GM23248 (cell line): ENCODE measurements at regions not wholly inside any gene's neighbourhood (a gene's known extent, or its start where the extent isn't known, plus 50 kb on each side); places are given as distances from the start of the nearest gene placed in this dataset.

Experiments
- DNase-seq: peaks from one replicate; pipeline ENCODE4 v3.0.0-alpha.2; 2015
- H2AFZ ChIP-seq: fragments of 200-600 bp; sonication (generic); 2 replicates; pipeline ENCODE4 v1.6.1; 2016; ENCODE audit warnings: antibody characterized with exemption
- H3F3A ChIP-seq: fragments of 200-600 bp; sonication (generic); 2 replicates; pipeline ENCODE4 v1.6.1; 2016; ENCODE audit warnings: mild to moderate bottlenecking, antibody characterized with exemption, mixed run types; ENCODE audit not compliant: insufficient read depth
- H3K27ac ChIP-seq: fragments of 200-600 bp; sonication (generic); 2 replicates; pipeline ENCODE4 v1.5.1; 2016; ENCODE audit warnings: mild to moderate bottlenecking
- H3K27me3 ChIP-seq: fragments of 200-600 bp; sonication (generic); replicated peaks from 2 replicates; pipeline ENCODE4 v1.6.1; 2016; ENCODE audit warnings: mild to moderate bottlenecking; ENCODE audit not compliant: insufficient read depth
- H3K36me3 ChIP-seq: fragments of 200-600 bp; sonication (generic); 2 replicates; pipeline ENCODE4 v1.6.1; 2016; ENCODE audit warnings: low read depth, mild to moderate bottlenecking
- H3K4me1 ChIP-seq: fragments of 200-600 bp; sonication (generic); 2 replicates; pipeline ENCODE4 v1.6.1; 2016; ENCODE audit warnings: mild to moderate bottlenecking; ENCODE audit not compliant: insufficient read depth
- H3K4me2 ChIP-seq: fragments of 200-600 bp; sonication (generic); one replicate; pipeline ENCODE4 v1.6.1; 2016; ENCODE audit warnings: mild to moderate bottlenecking; ENCODE audit not compliant: unreplicated experiment
- H3K4me3 ChIP-seq: fragments of 200-600 bp; sonication (generic); 2 replicates; pipeline ENCODE4 v1.5.1; 2016; ENCODE audit warnings: mild to moderate bottlenecking
- H3K79me2 ChIP-seq: fragments of 200-600 bp; sonication (generic); 2 replicates; pipeline ENCODE4 v1.6.1; 2016; ENCODE audit warnings: mild to moderate bottlenecking; ENCODE audit not compliant: insufficient read depth
- H3K9ac ChIP-seq: fragments of 200-600 bp; sonication (generic); 2 replicates; pipeline ENCODE4 v1.6.1; 2016; ENCODE audit warnings: mild to moderate bottlenecking
- H3K9me2 ChIP-seq: fragments of 200-600 bp; sonication (generic); 2 replicates; pipeline ENCODE4 v1.6.1; 2016; ENCODE audit warnings: mixed run types, mild to moderate bottlenecking, moderate library complexity; ENCODE audit not compliant: insufficient read depth
- H3K9me3 ChIP-seq: fragments of 200-600 bp; sonication (generic); one replicate; pipeline ENCODE4 v1.6.1; 2017; ENCODE audit warnings: low read depth
- H4K20me1 ChIP-seq: fragments of 200-600 bp; sonication (generic); 2 replicates; pipeline ENCODE4 v1.6.0; 2016; ENCODE audit not compliant: insufficient read depth
- EZH2 ChIP-seq: fragments of 200-600 bp; sonication (generic); IDR thresholded peaks from 2 replicates; pipeline ENCODE4 v1.6.1; 2018; ENCODE audit warnings: antibody characterized with exemption, mild to moderate bottlenecking; ENCODE audit not compliant: insufficient read depth, poor library complexity, severe bottlenecking
- EZH2phosphoT487 ChIP-seq: fragments of 200-600 bp; sonication (generic); IDR thresholded peaks from 2 replicates; pipeline ENCODE4 v1.6.1; 2018; ENCODE audit warnings: antibody characterized with exemption, moderate library complexity, mild to moderate bottlenecking, low read depth; ENCODE audit not compliant: insufficient read depth
- WGBS, 2 experiments: methylation state at CpG; one replicate each; pipeline ENCODE4 v1.1.6; 2015 to 2017; ENCODE audit warnings: low lambda C conversion rate in 2 of 2, low coverage in 1 of 2; ENCODE audit errors: missing lambda C conversion rate in 2 of 2; 5-methylcytosine and 5-hydroxymethylcytosine counted together
- in situ Hi-C: fragments of 300-500 bp; cut with MboI; formaldehyde crosslinking; loops from 2 replicates; pipeline ENCODE4 v1.15.0; 2020

DNA sequence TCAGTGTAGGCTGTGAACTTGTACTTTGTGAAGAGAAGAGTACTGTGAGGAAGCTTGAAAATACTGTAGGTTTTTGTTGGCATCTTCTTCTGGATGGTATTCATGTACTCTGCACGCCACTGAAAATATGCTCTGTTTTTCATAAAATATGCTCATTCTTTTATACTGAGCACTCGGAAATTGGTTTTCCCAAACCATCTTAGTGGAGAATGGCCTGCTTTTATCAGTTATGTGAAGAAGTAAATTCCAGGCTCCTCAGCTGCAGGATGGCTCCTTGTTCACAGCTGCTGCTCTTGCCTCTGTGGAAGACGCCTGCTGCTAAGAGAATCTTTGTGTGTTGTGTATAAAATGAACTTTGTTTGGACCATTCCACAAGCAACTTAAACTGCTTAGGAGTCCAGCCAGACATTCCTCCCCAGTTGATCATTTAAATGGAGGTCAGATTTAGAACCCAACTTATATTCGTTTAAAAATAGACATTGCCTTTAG lies 443.5 kb upstream of the RGS6 start:
- in situ Hi-C loops = no loop called here
- peak; percentile 58 for DNase-seq
- Histone ChIP-seq H3K27ac (peak overlapping the region; percentile 43), H3K27me3 (no peaks in the 10 kb centered on the region), H3K9me2 (no peaks in the 10 kb centered on the region), H3K4me3 (peak overlapping the region; percentile 1; the same call in 1 of the 2 replicates), H4K20me1 (no peaks in the 10 kb centered on the region), H3K9ac (0 out of 2 replicates have a peak overlapping the region, but pooled peaks have one; percentile 9), H3K4me2 (peak overlapping the region; percentile 6), H3K4me1 (peaks cover 45% of the 10 kb centered on the region), H3F3A (peaks cover 30% of the 10 kb centered on the region), H3K36me3 (no peaks in the 10 kb centered on the region; the same call in 1 of the 2 replicates), H2AFZ (peak overlapping the region; percentile 14), H3K9me3 (no peaks in the 10 kb centered on the region), H3K79me2 (peaks cover 92% of the 10 kb centered on the region)
- 38 to 46% methylated on average over 4 of the region's 4 CpGs for WGBS, 2 experiments
- TF ChIP-seq EZH2phosphoT487 (no peak), EZH2 (no peak)

DNA sequence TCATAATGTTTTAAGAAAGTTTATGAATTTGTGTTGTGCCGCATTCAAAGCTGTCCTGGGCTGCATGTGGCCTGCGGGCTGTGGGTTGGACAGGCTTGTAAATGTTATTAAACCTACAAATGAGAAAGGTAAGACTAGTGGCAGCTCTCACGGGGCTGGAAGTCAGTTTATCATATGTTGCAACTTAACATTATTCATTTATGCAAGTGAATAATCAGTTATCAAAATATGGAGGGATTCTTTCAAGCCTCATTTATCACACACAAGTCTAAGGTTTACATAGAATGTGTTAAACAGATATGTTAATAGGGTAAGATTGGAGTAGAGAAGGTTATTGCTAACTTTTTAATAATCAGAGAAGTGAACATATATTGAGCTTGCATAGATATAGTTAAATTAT lies 442.5 kb upstream of the RGS6 start:
- no peak overlapping the region for H3K9ac ChIP-seq
- WGBS, 2 experiments = 97 to 98% methylated on average over 3 of the region's 3 CpGs
- H3K27ac ChIP-seq = peak overlapping the region; percentile 43
- peaks cover 30% of the 10 kb centered on the region for H3F3A ChIP-seq
- H3K9me2 ChIP-seq = no peaks in the 10 kb centered on the region
- DNase-seq = no peak
- no peaks in the 10 kb centered on the region; the same call in 1 of the 2 replicates for H3K36me3 ChIP-seq
- no peak overlapping the region for H3K4me3 ChIP-seq
- peaks cover 92% of the 10 kb centered on the region for H3K79me2 ChIP-seq
- TF ChIP-seq EZH2 (no peak), EZH2phosphoT487 (no peak)
- no peaks in the 10 kb centered on the region for H4K20me1 ChIP-seq
- H3K4me2 ChIP-seq = no peak overlapping the region
- H3K27me3 ChIP-seq = no peaks in the 10 kb centered on the region
- H3K9me3 ChIP-seq = no peaks in the 10 kb centered on the region
- H2AFZ ChIP-seq = no peak overlapping the region
- in situ Hi-C loops = no loop called here
- H3K4me1 ChIP-seq = peaks cover 45% of the 10 kb centered on the region

DNA sequence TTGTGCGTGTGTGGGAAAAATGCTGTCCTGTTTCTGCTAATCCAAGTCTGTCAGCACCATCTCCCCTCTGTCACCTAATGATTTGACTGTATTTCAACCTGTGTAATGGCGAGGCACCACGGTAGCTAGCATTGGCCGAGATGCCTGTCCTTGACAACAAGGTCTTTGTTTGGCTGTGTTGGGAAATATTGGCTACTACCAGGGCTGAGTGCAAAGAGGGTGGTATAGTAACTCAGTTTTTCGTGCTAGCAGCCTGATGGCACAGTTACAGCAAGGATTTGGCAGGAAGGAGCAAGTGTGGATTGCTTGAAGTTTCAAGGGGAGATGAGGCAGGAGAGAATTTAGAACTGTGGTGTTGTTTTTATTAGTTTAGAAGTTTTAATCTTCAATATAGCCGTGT lies 440.3 kb upstream of the RGS6 start:
- no peak for TF ChIP-seq EZH2phosphoT487
- TF ChIP-seq EZH2 = no peak
- DNase-seq = peak; percentile 54
- Histone ChIP-seq H3K4me1 (peaks cover 45% of the 10 kb centered on the region), H4K20me1 (no peaks in the 10 kb centered on the region), H3K79me2 (peaks cover 95% of the 10 kb centered on the region), H3K9ac (peak overlapping the region; percentile 21; the same call in 1 of the 2 replicates), H3K9me3 (no peaks in the 10 kb centered on the region), H3K9me2 (no peaks in the 10 kb centered on the region), H3K27me3 (no peaks in the 10 kb centered on the region), H3F3A (peaks cover 30% of the 10 kb centered on the region), H3K4me3 (no peak overlapping the region), H3K4me2 (no peak overlapping the region), H3K27ac (peak overlapping the region; percentile 21; the same call in 1 of the 2 replicates), H2AFZ (no peak overlapping the region), H3K36me3 (peaks cover 6% of the 10 kb centered on the region)
- in situ Hi-C loops = no loop called here
- WGBS, 2 experiments = 47 to 56% methylated on average over 6 of the region's 6 CpGs

- Histone ChIP-seq H3K9ac (peak overlapping the region; percentile 21; the same call in 1 of the 2 replicates), H3K9me3 (no peaks in the 10 kb centered on the region), H3K9me2 (no peaks in the 10 kb centered on the region), H3K4me1 (peaks cover 45% of the 10 kb centered on the region), H3F3A (peaks cover 30% of the 10 kb centered on the region), H3K36me3 (peaks cover 6% of the 10 kb centered on the region), H4K20me1 (0 out of 2 replicates have a peak, but pooled peaks cover under 1% of the 10 kb centered on the region), H2AFZ (no peak overlapping the region), H3K27me3 (no peaks in the 10 kb centered on the region), H3K4me2 (no peak overlapping the region), H3K27ac (peak overlapping the region; percentile 21; the same call in 1 of the 2 replicates), H3K79me2 (peaks cover 95% of the 10 kb centered on the region), H3K4me3 (no peak overlapping the region)
- DNase-seq = no peak
- TF ChIP-seq EZH2phosphoT487 (no peak), EZH2 (no peak)
- 92 to 98% methylated on average over 5 of the region's 5 CpGs for WGBS, 2 experiments
- in situ Hi-C loops = no loop called here
Observed at GRCh38 chr14:71492346-71492745, 439.9 kb upstream of the RGS6 start.
